ENCODE measurements at regions not wholly inside any gene's neighbourhood (a gene's known extent, or its start where the extent isn't known, plus 50 kb on each side); places are given as distances from the start of the nearest gene placed in this dataset.
A peak's percentile ranks its signal among the peaks of the same experiment; 100 is the strongest.

- 100% methylated on average over 1 of the region's 1 CpG for WGBS (ENCODE audit: insufficient coverage, insufficient read length)
- H3K36me3 ChIP-seq (ENCODE audit: control insufficient read depth, insufficient read depth, low read length) = no peaks in the 10 kb centered on the region
- H3K9me3 ChIP-seq (ENCODE audit: control insufficient read depth, insufficient read depth, low read length) = no peaks in the 10 kb centered on the region
- no peak overlapping the region for H3K4me3 ChIP-seq (ENCODE audit: low read length)
- no peak for DNase-seq (ENCODE audit: low read depth, low spot score)
- no peaks in the 10 kb centered on the region for H3K27me3 ChIP-seq (ENCODE audit: control insufficient read depth, insufficient read depth, low read length)
- peaks cover 2% of the 10 kb centered on the region; the same call in 1 of the 2 replicates for H3K4me1 ChIP-seq (ENCODE audit: control insufficient read depth, insufficient read depth, low read length)
- H3K27ac ChIP-seq (ENCODE audit: low read length) = no peak overlapping the region
Observed at GRCh38 chr6:56864171-56864616, 90.7 kb upstream of the BEND6 start.

DNA sequence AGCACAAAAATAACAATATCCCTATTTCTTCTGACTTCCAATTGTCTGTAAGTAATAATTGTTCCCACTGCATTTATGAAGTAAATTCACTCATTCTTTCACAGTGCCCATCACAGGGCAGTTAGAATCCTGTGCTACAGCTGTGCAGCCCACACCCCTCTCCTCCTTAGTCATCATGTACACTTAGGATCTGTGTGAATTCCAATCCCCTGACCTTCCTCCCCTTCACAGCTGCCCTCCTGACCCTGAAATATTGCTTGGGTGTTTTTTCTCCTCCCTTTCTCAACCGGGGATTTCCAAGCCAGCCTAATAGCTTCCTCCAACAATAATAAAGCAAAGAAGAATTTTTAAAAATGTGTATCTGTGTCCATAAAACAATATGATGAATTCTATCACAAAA, 91.5 kb upstream of the BEND6 start:
- Histone ChIP-seq H3K4me1 (ENCODE audit: control insufficient read depth, insufficient read depth, low read length) (peaks cover 2% of the 10 kb centered on the region; the same call in 1 of the 2 replicates), H3K4me3 (ENCODE audit: low read length) (no peak overlapping the region), H3K9me3 (ENCODE audit: control insufficient read depth, insufficient read depth, low read length) (no peaks in the 10 kb centered on the region), H3K36me3 (ENCODE audit: control insufficient read depth, insufficient read depth, low read length) (no peaks in the 10 kb centered on the region), H3K27me3 (ENCODE audit: control insufficient read depth, insufficient read depth, low read length) (no peaks in the 10 kb centered on the region), H3K27ac (ENCODE audit: low read length) (no peak overlapping the region)
- no CpG with 5 or more reads among the region's 1 CpG for whole genome bisulfite sequencing (ENCODE audit: insufficient coverage, insufficient read length)
- DNase-seq (ENCODE audit: low read depth, low spot score) = no peak

DNA sequence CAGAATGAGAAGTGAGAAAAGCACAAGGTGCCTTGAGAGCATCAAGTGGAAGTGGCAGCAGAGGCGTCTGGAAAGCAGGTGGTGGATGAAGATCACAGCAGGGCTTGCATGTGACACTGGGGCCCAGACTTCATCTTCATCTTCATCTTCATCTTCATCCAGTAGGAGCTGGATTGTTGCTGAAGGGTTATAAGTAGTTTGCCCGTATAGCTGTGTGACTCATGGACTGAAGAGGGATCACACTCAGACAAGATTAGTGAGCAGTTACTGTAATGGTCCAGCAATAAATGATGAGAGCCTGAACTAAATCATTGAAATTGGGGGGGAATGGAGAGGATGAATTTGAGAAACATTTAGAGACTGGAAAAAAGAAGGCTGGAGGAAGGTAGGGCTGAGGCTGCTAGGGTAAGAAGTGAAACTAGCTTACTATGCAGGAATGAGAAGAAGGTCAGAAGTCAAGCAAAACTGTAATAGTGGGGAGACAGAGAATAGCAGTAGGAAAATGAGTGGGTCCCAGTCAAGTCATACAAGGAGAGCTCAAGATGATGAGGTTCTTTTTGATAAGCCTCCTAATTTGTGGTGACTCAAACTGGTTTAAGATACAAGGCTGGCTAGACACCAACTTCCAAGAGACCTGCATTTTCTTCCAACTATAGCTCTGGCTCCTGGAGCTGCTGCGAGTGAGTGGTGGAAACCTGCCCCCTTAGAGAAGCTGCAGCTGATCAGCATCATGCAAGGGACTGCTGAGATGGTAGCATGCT, 92.3 kb upstream of the BEND6 start:
- Histone ChIP-seq H3K4me3 (ENCODE audit: low read length) (no peak overlapping the region), H3K4me1 (ENCODE audit: control insufficient read depth, insufficient read depth, low read length) (peaks cover 2% of the 10 kb centered on the region; the same call in 1 of the 2 replicates), H3K9me3 (ENCODE audit: control insufficient read depth, insufficient read depth, low read length) (no peaks in the 10 kb centered on the region), H3K36me3 (ENCODE audit: control insufficient read depth, insufficient read depth, low read length) (no peaks in the 10 kb centered on the region), H3K27ac (ENCODE audit: low read length) (no peak overlapping the region), H3K27me3 (ENCODE audit: control insufficient read depth, insufficient read depth, low read length) (no peaks in the 10 kb centered on the region)
- DNase-seq (ENCODE audit: low read depth, low spot score) = no peak
- no CpG with 5 or more reads among the region's 3 CpGs for WGBS (ENCODE audit: insufficient coverage, insufficient read length)

GRCh38 chr6:56860475-56860874, 94.4 kb upstream of the BEND6 start:
- H3K27ac ChIP-seq (ENCODE audit: low read length) = no peak overlapping the region
- H3K9me3 ChIP-seq (ENCODE audit: control insufficient read depth, insufficient read depth, low read length) = no peaks in the 10 kb centered on the region
- H3K4me1 ChIP-seq (ENCODE audit: control insufficient read depth, insufficient read depth, low read length) = no peaks in the 10 kb centered on the region
- no peaks in the 10 kb centered on the region for H3K36me3 ChIP-seq (ENCODE audit: control insufficient read depth, insufficient read depth, low read length)
- H3K27me3 ChIP-seq (ENCODE audit: control insufficient read depth, insufficient read depth, low read length) = no peaks in the 10 kb centered on the region
- H3K4me3 ChIP-seq (ENCODE audit: low read length) = no peak overlapping the region
- no peak for DNase-seq (ENCODE audit: low read depth, low spot score)
- WGBS (ENCODE audit: insufficient coverage, insufficient read length) = no CpG with 5 or more reads among the region's 4 CpGs

DNA sequence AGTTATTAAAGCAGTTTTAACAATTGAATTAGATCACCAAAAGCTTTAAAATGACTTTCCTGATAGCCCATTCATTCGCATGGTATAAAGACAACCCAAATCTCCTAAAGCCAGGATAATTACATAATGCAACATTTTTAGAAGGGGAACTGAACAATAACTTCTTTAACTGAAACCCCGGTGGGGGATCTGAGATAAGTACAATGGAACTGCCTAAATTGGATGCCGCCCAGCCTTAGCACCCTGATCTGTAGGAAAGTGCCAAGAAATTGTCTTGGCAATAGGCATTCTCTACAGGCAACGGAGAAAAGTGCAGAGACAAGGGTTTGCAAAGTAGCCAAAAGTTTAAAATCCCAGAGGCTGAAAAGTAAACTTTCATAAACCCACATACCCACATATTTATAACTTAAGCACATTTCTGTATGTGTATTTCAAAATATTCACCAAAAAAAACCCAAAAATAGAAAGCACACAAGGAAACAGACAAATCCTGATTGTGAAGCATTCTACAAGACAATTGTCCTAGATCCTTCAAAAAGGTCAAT, 98.8 kb upstream of the BEND6 start:
- Histone ChIP-seq H3K9me3 (ENCODE audit: control insufficient read depth, insufficient read depth, low read length) (no peaks in the 10 kb centered on the region), H3K27me3 (ENCODE audit: control insufficient read depth, insufficient read depth, low read length) (no peaks in the 10 kb centered on the region), H3K36me3 (ENCODE audit: control insufficient read depth, insufficient read depth, low read length) (no peaks in the 10 kb centered on the region), H3K27ac (ENCODE audit: low read length) (no peak overlapping the region), H3K4me1 (ENCODE audit: control insufficient read depth, insufficient read depth, low read length) (peaks cover 4% of the 10 kb centered on the region), H3K4me3 (ENCODE audit: low read length) (no peak overlapping the region)
- no CpG with 5 or more reads among the region's 4 CpGs for WGBS (ENCODE audit: insufficient coverage, insufficient read length)
- DNase-seq (ENCODE audit: low read depth, low spot score) = no peak

DNA sequence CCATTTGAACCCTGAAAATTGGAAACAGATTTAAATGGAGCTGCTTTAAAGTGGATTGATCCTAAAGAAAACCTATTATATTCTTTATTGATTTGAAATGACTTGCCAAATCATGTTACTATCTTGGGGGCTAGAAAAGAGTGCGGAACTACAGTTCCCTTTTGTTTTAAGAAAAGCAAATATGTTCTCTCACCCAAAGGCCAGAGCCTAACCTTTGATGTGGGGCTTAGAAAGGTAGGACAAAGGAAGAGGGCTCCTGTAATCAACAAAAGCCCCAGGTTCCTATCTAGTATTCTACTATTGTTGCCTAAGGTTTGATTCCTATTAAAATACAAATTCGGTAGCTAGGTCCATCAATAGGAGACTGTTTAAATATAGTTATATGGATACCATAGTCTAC, 100.8 kb upstream of the BEND6 start:
- peaks cover 4% of the 10 kb centered on the region for H3K4me1 ChIP-seq (ENCODE audit: control insufficient read depth, insufficient read depth, low read length)
- no peaks in the 10 kb centered on the region for H3K36me3 ChIP-seq (ENCODE audit: control insufficient read depth, insufficient read depth, low read length)
- H3K9me3 ChIP-seq (ENCODE audit: control insufficient read depth, insufficient read depth, low read length) = no peaks in the 10 kb centered on the region
- H3K27ac ChIP-seq (ENCODE audit: low read length) = no peak overlapping the region
- H3K27me3 ChIP-seq (ENCODE audit: control insufficient read depth, insufficient read depth, low read length) = no peaks in the 10 kb centered on the region
- H3K4me3 ChIP-seq (ENCODE audit: low read length) = no peak overlapping the region
- DNase-seq (ENCODE audit: low read depth, low spot score) = no peak
- WGBS (ENCODE audit: insufficient coverage, insufficient read length) = no CpG with 5 or more reads among the region's 2 CpGs

DNA sequence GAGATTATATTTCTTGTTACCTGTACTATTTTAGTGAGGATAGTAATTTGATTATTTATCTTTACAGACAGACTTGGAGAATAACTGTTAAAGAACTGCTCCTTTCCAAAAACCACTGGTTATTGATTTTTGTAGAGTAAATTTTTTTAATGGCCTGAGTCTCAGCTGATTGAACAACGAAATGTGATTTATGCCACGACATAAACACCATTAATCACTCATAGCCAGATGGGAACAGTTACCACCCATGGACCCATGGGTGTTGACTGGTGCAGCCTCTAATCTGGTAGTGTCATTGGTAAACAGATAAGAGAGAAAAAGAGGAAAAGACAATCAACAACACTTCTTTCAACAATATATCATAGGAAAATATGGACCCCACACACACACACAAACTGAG, 101.4 kb upstream of the BEND6 start:
- Histone ChIP-seq H3K4me1 (ENCODE audit: control insufficient read depth, insufficient read depth, low read length) (peaks cover 4% of the 10 kb centered on the region), H3K4me3 (ENCODE audit: low read length) (no peak overlapping the region), H3K36me3 (ENCODE audit: control insufficient read depth, insufficient read depth, low read length) (no peaks in the 10 kb centered on the region), H3K9me3 (ENCODE audit: control insufficient read depth, insufficient read depth, low read length) (no peaks in the 10 kb centered on the region), H3K27ac (ENCODE audit: low read length) (no peak overlapping the region), H3K27me3 (ENCODE audit: control insufficient read depth, insufficient read depth, low read length) (no peaks in the 10 kb centered on the region)
- WGBS (ENCODE audit: insufficient coverage, insufficient read length) = no CpG with 5 or more reads among the region's 2 CpGs
- DNase-seq (ENCODE audit: low read depth, low spot score) = no peak

GRCh38 chr6:56852260-56853010, 102.5 kb upstream of the BEND6 start:
- Histone ChIP-seq H3K27ac (ENCODE audit: low read length) (no peak overlapping the region), H3K4me3 (ENCODE audit: low read length) (no peak overlapping the region; the same call in 1 of the 2 replicates), H3K9me3 (ENCODE audit: control insufficient read depth, insufficient read depth, low read length) (no peaks in the 10 kb centered on the region), H3K4me1 (ENCODE audit: control insufficient read depth, insufficient read depth, low read length) (peaks cover 4% of the 10 kb centered on the region), H3K27me3 (ENCODE audit: control insufficient read depth, insufficient read depth, low read length) (no peaks in the 10 kb centered on the region), H3K36me3 (ENCODE audit: control insufficient read depth, insufficient read depth, low read length) (no peaks in the 10 kb centered on the region)
- no peak for DNase-seq (ENCODE audit: low read depth, low spot score)
- WGBS (ENCODE audit: insufficient coverage, insufficient read length) = no CpG with 5 or more reads among the region's 6 CpGs

DNA sequence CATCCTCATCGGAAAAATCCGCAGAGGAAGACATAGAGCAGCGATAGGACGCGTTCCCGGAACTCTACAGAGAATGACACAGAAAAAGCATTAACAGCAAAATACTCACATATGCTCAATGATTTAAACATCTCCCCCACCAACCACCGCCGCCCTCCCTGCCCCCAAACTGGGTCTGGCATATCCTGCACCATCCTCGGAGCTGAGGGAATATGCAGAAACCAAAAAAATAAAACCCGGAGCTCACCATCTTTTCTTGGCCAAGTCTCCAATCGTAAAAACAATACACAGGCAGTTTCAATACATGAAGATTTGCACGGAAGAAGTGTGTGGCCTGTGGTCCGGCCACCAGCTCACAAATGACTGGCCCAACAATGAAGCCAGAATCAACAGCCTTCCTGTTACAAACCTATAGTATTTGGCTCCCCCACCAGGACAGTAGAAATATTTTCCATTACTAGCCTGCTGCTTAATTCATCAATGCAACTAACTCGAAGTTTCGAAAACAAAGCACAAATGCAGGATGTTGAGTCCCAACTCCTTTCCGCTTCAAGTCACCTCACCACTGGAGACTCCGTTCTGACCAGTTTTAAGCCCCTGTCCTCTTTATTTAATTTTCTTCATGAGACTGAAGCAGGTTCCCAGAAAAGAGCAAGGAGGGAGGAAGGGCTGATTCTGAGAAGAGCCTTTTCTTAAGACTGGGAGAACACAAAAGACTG, 103.2 kb upstream of the BEND6 start:
- peak; percentile 52 for DNase-seq (ENCODE audit: low read depth, low spot score)
- Histone ChIP-seq H3K36me3 (ENCODE audit: control insufficient read depth, insufficient read depth, low read length) (no peaks in the 10 kb centered on the region), H3K9me3 (ENCODE audit: control insufficient read depth, insufficient read depth, low read length) (no peaks in the 10 kb centered on the region), H3K4me1 (ENCODE audit: control insufficient read depth, insufficient read depth, low read length) (peaks cover 4% of the 10 kb centered on the region), H3K4me3 (ENCODE audit: low read length) (peak overlapping the region; percentile 77; the same call in 1 of the 2 replicates), H3K27ac (ENCODE audit: low read length) (no peak overlapping the region), H3K27me3 (ENCODE audit: control insufficient read depth, insufficient read depth, low read length) (no peaks in the 10 kb centered on the region)
- WGBS (ENCODE audit: insufficient coverage, insufficient read length) = no CpG with 5 or more reads among the region's 17 CpGs

DNA sequence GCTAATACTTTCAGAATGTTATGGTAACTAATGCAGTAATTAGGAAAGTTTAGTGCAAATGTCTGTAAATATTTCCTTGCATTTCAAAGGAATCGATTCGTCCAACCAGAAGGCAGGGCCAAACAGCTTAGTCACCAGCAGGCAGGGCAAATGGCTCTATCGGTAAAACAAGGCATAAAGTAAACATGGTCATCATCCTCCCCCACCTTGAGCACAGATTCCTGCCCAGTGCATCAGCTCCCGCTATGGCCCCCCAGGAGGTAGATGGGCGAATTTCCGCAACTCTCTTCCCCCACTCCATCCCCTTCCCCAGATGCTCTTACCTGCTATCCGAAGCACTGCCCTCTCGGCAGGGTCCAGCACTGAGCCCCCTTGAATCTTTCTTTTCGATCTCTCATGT, 103.8 kb upstream of the BEND6 start:
- WGBS (ENCODE audit: insufficient coverage, insufficient read length) = no CpG with 5 or more reads among the region's 9 CpGs
- Histone ChIP-seq H3K4me1 (ENCODE audit: control insufficient read depth, insufficient read depth, low read length) (peaks cover 4% of the 10 kb centered on the region), H3K9me3 (ENCODE audit: control insufficient read depth, insufficient read depth, low read length) (no peaks in the 10 kb centered on the region), H3K4me3 (ENCODE audit: low read length) (peak overlapping the region; percentile 77; the same call in 1 of the 2 replicates), H3K27ac (ENCODE audit: low read length) (no peak overlapping the region), H3K27me3 (ENCODE audit: control insufficient read depth, insufficient read depth, low read length) (no peaks in the 10 kb centered on the region), H3K36me3 (ENCODE audit: control insufficient read depth, insufficient read depth, low read length) (no peaks in the 10 kb centered on the region)
- DNase-seq (ENCODE audit: low read depth, low spot score) = no peak

Data from iPS DF 6.9 (cell line).